HUES64 (cell line): ENCODE measurements at regions not wholly inside any gene's neighbourhood (a gene's known extent, or its start where the extent isn't known, plus 50 kb on each side); places are given as distances from the start of the nearest gene placed in this dataset.
"Not testable (repeated sequence)": the region's sequence is repeated elsewhere in the genome, so short reads cannot be mapped to it uniquely, and the experiment has no call there.

ENCODE experiments used
- H3K27ac ChIP-seq: 2 replicates; pipeline ENCODE4 v1.7.0; 2013; ENCODE audit warnings: low read depth, low read length, inconsistent platforms
- H3K27me3 ChIP-seq: 2 replicates; pipeline ENCODE4 v1.6.1; 2013; ENCODE audit warnings: mild to moderate bottlenecking, low read length; ENCODE audit not compliant: insufficient read depth
- H3K36me3 ChIP-seq: 2 replicates; pipeline ENCODE4 v1.6.1; 2013; ENCODE audit warnings: mild to moderate bottlenecking, low read length; ENCODE audit not compliant: insufficient read depth
- H3K4me1 ChIP-seq: 2 replicates; pipeline ENCODE4 v1.6.1; 2013; ENCODE audit warnings: mild to moderate bottlenecking, low read length, moderate library complexity; ENCODE audit not compliant: insufficient read depth
- H3K4me3 ChIP-seq: 2 replicates; pipeline ENCODE4 v1.5.1; 2013; ENCODE audit warnings: mild to moderate bottlenecking, low read length, moderate library complexity
- H3K9ac ChIP-seq: 2 replicates; pipeline ENCODE4 v1.6.1; 2013; ENCODE audit warnings: mild to moderate bottlenecking, low read depth, low read length
- H3K9me3 ChIP-seq: 2 replicates; pipeline ENCODE4 v1.6.1; 2013; ENCODE audit warnings: low read depth, low read length; ENCODE audit not compliant: insufficient read depth
- WGBS: fragments of 150-250, 120-280 bp; methylation state at CpG from one replicate; pipeline ENCODE4 v1.1.7; 2013; ENCODE audit warnings: missing lambda C conversion rate; 5-methylcytosine and 5-hydroxymethylcytosine counted together

- WGBS = 31% methylated on average over 1 of the region's 1 CpG
- H3K27ac ChIP-seq = no peak overlapping the region
- H3K4me1 ChIP-seq = peaks cover 11% of the 10 kb centered on the region; the same call in 1 of the 2 replicates
- 0 out of 2 replicates have a peak, but pooled peaks cover 6% of the 10 kb centered on the region for H3K9me3 ChIP-seq
- H3K4me3 ChIP-seq = no peak overlapping the region
- no peaks in the 10 kb centered on the region for H3K36me3 ChIP-seq
- H3K9ac ChIP-seq = no peak overlapping the region
- no peaks in the 10 kb centered on the region; the same call in 1 of the 2 replicates for H3K27me3 ChIP-seq
Observed at GRCh38 chr3:152745646-152746045, 89.3 kb upstream of the P2RY1 start.

DNA sequence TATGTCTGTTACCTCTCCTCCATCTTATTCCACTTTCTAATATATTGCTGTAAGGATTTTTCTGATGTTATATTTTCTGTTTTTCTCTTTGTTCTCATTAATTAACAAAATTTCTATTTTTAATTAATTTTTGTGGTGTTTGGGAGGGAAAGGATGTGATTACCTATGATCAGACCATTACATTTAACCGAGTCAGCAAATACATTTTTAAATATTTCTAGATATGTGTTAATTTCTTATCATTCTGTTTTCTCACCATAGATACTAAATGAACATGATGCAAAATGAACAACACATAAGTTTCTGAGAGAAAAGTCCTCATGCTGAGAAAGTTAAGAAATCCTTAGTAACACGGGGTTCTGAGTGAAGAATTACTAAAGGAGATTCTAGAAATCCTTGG lies 80.6 kb upstream of the P2RY1 start:
- no peaks in the 10 kb centered on the region for H3K4me1 ChIP-seq
- H3K4me3 ChIP-seq = no peak overlapping the region
- WGBS = 88% methylated on average over 1 of the region's 2 CpGs
- 0 out of 2 replicates have a peak, but pooled peaks cover 6% of the 10 kb centered on the region for H3K9me3 ChIP-seq
- no peak overlapping the region for H3K27ac ChIP-seq
- H3K27me3 ChIP-seq = no peaks in the 10 kb centered on the region
- H3K36me3 ChIP-seq = no peaks in the 10 kb centered on the region
- no peak overlapping the region for H3K9ac ChIP-seq

DNA sequence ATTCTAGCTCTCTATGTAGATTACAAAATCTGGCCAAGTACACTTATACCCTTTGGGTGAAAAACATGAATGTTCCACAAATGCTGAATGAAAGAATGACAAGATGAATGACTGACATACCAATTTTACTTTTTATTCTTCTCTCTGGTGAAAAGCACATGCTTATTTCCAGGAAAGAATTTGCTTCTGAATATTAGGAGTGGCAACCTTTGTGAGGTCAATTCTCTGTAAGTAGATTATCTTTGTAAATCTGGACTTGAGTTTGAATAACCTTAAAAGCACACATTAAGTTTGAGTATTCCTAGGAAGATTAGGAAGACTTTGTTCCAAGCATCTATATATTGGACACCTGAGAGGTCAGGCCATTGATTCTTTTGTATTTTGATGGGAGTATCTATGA lies 78.1 kb upstream of the P2RY1 start:
- no peaks in the 10 kb centered on the region for H3K9me3 ChIP-seq
- no peaks in the 10 kb centered on the region for H3K36me3 ChIP-seq
- H3K27me3 ChIP-seq = no peaks in the 10 kb centered on the region
- no peak overlapping the region for H3K27ac ChIP-seq
- peaks cover 7% of the 10 kb centered on the region; the same call in 1 of the 2 replicates for H3K4me1 ChIP-seq
- no peak overlapping the region for H3K9ac ChIP-seq
- no peak overlapping the region for H3K4me3 ChIP-seq

DNA sequence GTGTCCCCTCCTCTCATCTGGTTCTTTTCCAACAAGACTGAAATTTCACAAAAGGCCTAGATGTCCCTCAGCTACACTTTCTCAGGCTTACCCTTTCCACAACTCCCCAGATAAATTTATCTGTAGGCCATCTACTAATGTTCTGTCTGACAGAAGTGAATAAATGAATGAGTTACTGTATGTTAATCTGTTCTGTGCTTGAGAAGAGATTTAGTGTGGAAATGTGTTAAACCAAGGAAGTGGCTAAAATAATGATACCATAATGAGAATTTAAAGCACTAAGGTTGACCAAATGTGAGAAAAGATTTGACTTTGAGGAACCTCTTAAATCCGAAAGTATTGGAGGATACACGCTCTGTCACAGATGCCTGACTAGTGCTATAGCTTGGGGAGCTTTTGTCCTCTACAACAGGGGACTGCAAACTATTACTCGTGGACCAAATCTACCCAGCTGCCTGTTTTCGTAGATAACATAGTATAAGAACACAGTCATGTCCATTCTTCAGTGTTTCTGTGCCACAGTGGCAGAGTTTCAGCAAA lies 74.8 kb upstream of the P2RY1 start:
- no peak overlapping the region for H3K4me3 ChIP-seq
- H3K27me3 ChIP-seq = no peaks in the 10 kb centered on the region
- WGBS = 92% methylated on average over 4 of the region's 4 CpGs

GRCh38 chr3:152760591-152760990 lies 74.3 kb upstream of the P2RY1 start:
- Histone ChIP-seq H3K27ac (no peak overlapping the region), H3K27me3 (no peaks in the 10 kb centered on the region), H3K36me3 (no peaks in the 10 kb centered on the region), H3K9me3 (no peaks in the 10 kb centered on the region), H3K9ac (no peak overlapping the region), H3K4me1 (peaks cover 7% of the 10 kb centered on the region; the same call in 1 of the 2 replicates), H3K4me3 (no peak overlapping the region)
- 100% methylated on average over 2 of the region's 3 CpGs for WGBS

More for the DNA sequence above, 74.8 kb upstream of the P2RY1 start:
- Histone ChIP-seq H3K36me3 (no peaks in the 10 kb centered on the region), H3K9me3 (no peaks in the 10 kb centered on the region), H3K4me1 (peaks cover 7% of the 10 kb centered on the region; the same call in 1 of the 2 replicates), H3K27ac (no peak overlapping the region), H3K9ac (no peak overlapping the region)

DNA sequence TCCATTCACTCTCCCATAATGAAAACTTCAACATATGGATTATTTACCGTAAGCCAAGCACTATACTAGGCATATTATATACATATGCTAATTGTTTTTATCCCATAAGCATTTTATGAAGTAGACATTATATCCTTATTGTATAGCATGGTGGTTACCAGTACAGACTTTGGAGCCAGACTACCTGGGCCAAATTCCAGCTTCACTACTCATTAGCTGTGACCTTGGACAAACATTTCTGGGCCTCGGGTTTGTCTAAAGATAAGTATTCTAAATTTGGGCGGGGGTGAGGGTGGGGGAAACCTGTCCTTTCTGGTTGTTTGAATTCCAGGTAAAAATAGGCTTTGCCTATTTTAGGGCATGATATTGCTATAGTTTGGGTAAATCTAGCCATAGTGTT lies 66.5 kb upstream of the P2RY1 start:
- Histone ChIP-seq H3K4me1 (no peaks in the 10 kb centered on the region), H3K27ac (no peak overlapping the region), H3K9me3 (no peaks in the 10 kb centered on the region), H3K4me3 (no peak overlapping the region), H3K36me3 (no peaks in the 10 kb centered on the region), H3K9ac (no peak overlapping the region), H3K27me3 (no peaks in the 10 kb centered on the region)
- 92% methylated on average over 2 of the region's 3 CpGs for WGBS

DNA sequence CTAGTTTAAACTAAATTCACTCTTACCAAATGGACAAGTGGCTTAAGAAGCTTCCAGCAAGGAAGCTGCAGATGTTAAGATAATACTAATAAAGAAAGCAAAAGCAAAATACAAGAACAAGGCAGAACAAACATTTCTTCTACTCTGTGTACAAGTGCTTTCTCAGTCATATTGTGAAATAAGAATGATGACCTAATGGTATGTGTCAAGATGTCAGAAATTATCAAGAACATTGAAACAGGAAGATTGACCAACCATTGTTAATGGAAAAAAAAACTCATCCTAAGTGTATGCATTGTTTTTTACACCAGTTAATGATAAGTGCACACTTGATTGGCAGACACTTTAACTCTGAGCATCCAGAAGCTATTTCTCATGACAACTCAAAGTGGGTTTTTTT lies 65.4 kb upstream of the P2RY1 start:
- Histone ChIP-seq H3K27ac (no peak overlapping the region), H3K9me3 (no peaks in the 10 kb centered on the region), H3K4me1 (no peaks in the 10 kb centered on the region), H3K9ac (no peak overlapping the region), H3K27me3 (no peaks in the 10 kb centered on the region), H3K4me3 (no peak overlapping the region), H3K36me3 (no peaks in the 10 kb centered on the region)

GRCh38 chr3:152770296-152770695 lies 64.6 kb upstream of the P2RY1 start:
- H3K27ac ChIP-seq = no peak overlapping the region
- no peak overlapping the region for H3K4me3 ChIP-seq
- H3K9me3 ChIP-seq = no peaks in the 10 kb centered on the region
- no peaks in the 10 kb centered on the region for H3K36me3 ChIP-seq
- H3K27me3 ChIP-seq = no peaks in the 10 kb centered on the region
- WGBS = 100% methylated on average over 1 of the region's 2 CpGs
- no peak overlapping the region for H3K9ac ChIP-seq
- H3K4me1 ChIP-seq = no peaks in the 10 kb centered on the region

DNA sequence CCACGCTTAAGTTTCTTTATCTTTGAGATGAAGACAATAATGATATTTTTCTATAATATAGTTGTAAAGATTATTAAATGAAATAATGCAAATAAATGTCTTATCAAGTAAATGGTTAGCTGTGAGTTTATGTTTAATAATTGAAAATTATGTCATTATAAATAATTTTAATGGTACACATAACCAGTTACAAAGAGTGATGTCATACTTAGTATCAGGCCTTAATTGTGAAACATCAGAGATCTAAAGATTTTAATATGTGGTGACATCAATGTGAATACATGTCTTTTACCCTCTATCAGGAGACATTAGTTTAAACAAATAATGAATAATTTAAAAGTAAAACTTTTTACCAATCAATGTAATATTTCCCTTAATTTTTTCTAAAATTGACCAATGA lies 63.8 kb upstream of the P2RY1 start:
- Histone ChIP-seq H3K4me1 (no peaks in the 10 kb centered on the region), H3K36me3 (no peaks in the 10 kb centered on the region), H3K4me3 (no peak overlapping the region), H3K27ac (no peak overlapping the region), H3K27me3 (no peaks in the 10 kb centered on the region), H3K9ac (no peak overlapping the region), H3K9me3 (no peaks in the 10 kb centered on the region)
- WGBS = no CpG with 5 or more reads among the region's 1 CpG

- Histone ChIP-seq H3K9ac (no peak overlapping the region), H3K27me3 (no peaks in the 10 kb centered on the region), H3K36me3 (no peaks in the 10 kb centered on the region), H3K4me1 (no peaks in the 10 kb centered on the region), H3K4me3 (no peak overlapping the region), H3K27ac (no peak overlapping the region), H3K9me3 (no peaks in the 10 kb centered on the region)
- 100% methylated on average over 2 of the region's 2 CpGs for WGBS
Observed at GRCh38 chr3:152772674-152773225, 62.2 kb upstream of the P2RY1 start.

- H3K36me3 ChIP-seq = no peaks in the 10 kb centered on the region
- no peak overlapping the region for H3K9ac ChIP-seq
Observed at GRCh38 chr3:152773633-152774032, 61.3 kb upstream of the P2RY1 start.

GRCh38 chr3:152774230-152774629 lies 60.7 kb upstream of the P2RY1 start:
- 93% methylated on average over 4 of the region's 4 CpGs for WGBS
- not testable (repeated sequence) for H3K9ac ChIP-seq, H3K4me3 ChIP-seq, H3K36me3 ChIP-seq, H3K9me3 ChIP-seq, H3K4me1 ChIP-seq, H3K27me3 ChIP-seq, H3K27ac ChIP-seq

More at GRCh38 chr3:152773633-152774032, 61.3 kb upstream of the P2RY1 start:
- H3K4me3 ChIP-seq = no peak overlapping the region
- H3K27me3 ChIP-seq = no peaks in the 10 kb centered on the region
- no peaks in the 10 kb centered on the region for H3K4me1 ChIP-seq
- H3K27ac ChIP-seq = no peak overlapping the region
- no peaks in the 10 kb centered on the region for H3K9me3 ChIP-seq
